ENCODE measurements at regions not wholly inside any gene's neighbourhood (a gene's known extent, or its start where the extent isn't known, plus 50 kb on each side); places are given as distances from the start of the nearest gene placed in this dataset.
"Not testable (repeated sequence)": the region's sequence is repeated elsewhere in the genome, so short reads cannot be mapped to it uniquely, and the experiment has no call there.

- no peak for DNase-seq (ENCODE audit: low spot score)
Observed at GRCh38 chr11:97683733-97684132, 1293.9 kb downstream of the JRKL start.

GRCh38 chr11:97684486-97685439 is 1295.0 kb downstream of the JRKL start:
- no peak for DNase-seq (ENCODE audit: low spot score)

- no peak for DNase-seq (ENCODE audit: low spot score)
Observed at GRCh38 chr11:97685695-97686094, 1295.9 kb downstream of the JRKL start.

- DNase-seq (ENCODE audit: low spot score), result no peak
Observed at GRCh38 chr11:97687111-97687510, 1297.3 kb downstream of the JRKL start.

- no peak for DNase-seq (ENCODE audit: low spot score)
Observed at GRCh38 chr11:97691061-97691460, 1301.2 kb downstream of the JRKL start.

GRCh38 chr11:97702951-97703350 is 1313.1 kb downstream of the JRKL start:
- no peak for DNase-seq (ENCODE audit: low spot score)

GRCh38 chr11:97703851-97704250 is 1314.0 kb downstream of the JRKL start:
- DNase-seq (ENCODE audit: low spot score), result no peak

- DNase-seq (ENCODE audit: low spot score), result not testable (repeated sequence)
Observed at GRCh38 chr11:97705441-97705840, 1315.3 kb upstream of the CNTN5 start.

GRCh38 chr11:97717922-97718321 is 1302.8 kb upstream of the CNTN5 start:
- no peak for DNase-seq (ENCODE audit: low spot score)

GRCh38 chr11:97722065-97722464 is 1298.7 kb upstream of the CNTN5 start:
- no peak for DNase-seq (ENCODE audit: low spot score)

- DNase-seq (ENCODE audit: low spot score), result no peak
Observed at GRCh38 chr11:97722721-97723120, 1298.0 kb upstream of the CNTN5 start.

GRCh38 chr11:97729546-97730272 is 1291.0 kb upstream of the CNTN5 start:
- DNase-seq (ENCODE audit: low spot score), result no peak

- no peak for DNase-seq (ENCODE audit: low spot score)
Observed at GRCh38 chr11:97732011-97732632, 1288.6 kb upstream of the CNTN5 start.

- no peak for DNase-seq (ENCODE audit: low spot score)
Observed at GRCh38 chr11:97738751-97739150, 1282.0 kb upstream of the CNTN5 start.

GRCh38 chr11:97739932-97740800 is 1280.6 kb upstream of the CNTN5 start:
- DNase-seq (ENCODE audit: low spot score), result no peak

GRCh38 chr11:97740801-97741151 is 1280.0 kb upstream of the CNTN5 start:
- DNase-seq (ENCODE audit: low spot score), result no peak

- DNase-seq (ENCODE audit: low spot score), result no peak
Observed at GRCh38 chr11:97742717-97743116, 1278.0 kb upstream of the CNTN5 start.

- DNase-seq (ENCODE audit: low spot score), result no peak
Observed at GRCh38 chr11:97743205-97743742, 1277.5 kb upstream of the CNTN5 start.

- DNase-seq (ENCODE audit: low spot score), result no peak
Observed at GRCh38 chr11:97745515-97746050, 1275.2 kb upstream of the CNTN5 start.

- no peak for DNase-seq (ENCODE audit: low spot score)
Observed at GRCh38 chr11:97746818-97747217, 1273.9 kb upstream of the CNTN5 start.

GRCh38 chr11:97751405-97751804 is 1269.3 kb upstream of the CNTN5 start:
- DNase-seq (ENCODE audit: low spot score), result no peak
